HepG2 (cell line): ENCODE measurements at regions not wholly inside any gene's neighbourhood (a gene's known extent, or its start where the extent isn't known, plus 50 kb on each side); places are given as distances from the start of the nearest gene placed in this dataset.

Experiments
- DMTF1 ChIP-seq: sonication (generic); formaldehyde crosslinking; IDR thresholded peaks from 2 replicates; pipeline ENCODE4 v1.4.0; 2020; ENCODE audit warnings: mild to moderate bottlenecking, missing genetic modification reagents
- ELF4 ChIP-seq: sonication (generic); formaldehyde crosslinking; IDR thresholded peaks from 2 replicates; pipeline ENCODE4 v1.5.0; 2020; ENCODE audit warnings: missing genetic modification reagents, mild to moderate bottlenecking, moderate library complexity, borderline replicate concordance
- HMG20B ChIP-seq: conservative IDR thresholded peaks from 2 replicates; pipeline ENCODE4 v1.6.1; 2016; ENCODE audit warnings: missing genetic modification reagents, missing compliant biosample characterization
- PHF21A ChIP-seq: sonication (generic); formaldehyde crosslinking; IDR thresholded peaks from 2 replicates; pipeline ENCODE4 v1.5.0; 2020; ENCODE audit warnings: mild to moderate bottlenecking, missing genetic modification reagents
- SALL1 ChIP-seq: sonication (generic); formaldehyde crosslinking; IDR thresholded peaks from 2 replicates; pipeline ENCODE4 v1.8.0; 2022; ENCODE audit warnings: mild to moderate bottlenecking, missing genetic modification reagents

GRCh38 chr2:12299431-12299830, 417.3 kb upstream of the TRIB2 start:
- TF ChIP-seq ELF4 (CRISPR knock-in tag) (no peak), DMTF1 (CRISPR knock-in tag) (no peak), HMG20B (CRISPR knock-in tag) (no peak), SALL1 (CRISPR knock-in tag) (no peak), PHF21A (CRISPR knock-in tag) (no peak)
